MM.1S (cell line): ENCODE measurements at regions not wholly inside any gene's neighbourhood (a gene's known extent, or its start where the extent isn't known, plus 50 kb on each side); places are given as distances from the start of the nearest gene placed in this dataset.

Experiments used
- EZH2 ChIP-seq: fragments of 300-600 bp; sonication (generic); optimal IDR thresholded peaks from 2 replicates; pipeline ENCODE3; 2017; ENCODE audit warnings: low read depth, mild to moderate bottlenecking, antibody characterized with exemption, low read length, mixed read lengths
- TF ChIP-seq, protein P1 (sequence below): fragments of 300-600 bp; sonication (generic); IDR thresholded peaks from 2 replicates; pipeline ENCODE4 v1.5.1; 2016; ENCODE audit warnings: antibody characterized with exemption, low read length, mixed read lengths

DNA sequence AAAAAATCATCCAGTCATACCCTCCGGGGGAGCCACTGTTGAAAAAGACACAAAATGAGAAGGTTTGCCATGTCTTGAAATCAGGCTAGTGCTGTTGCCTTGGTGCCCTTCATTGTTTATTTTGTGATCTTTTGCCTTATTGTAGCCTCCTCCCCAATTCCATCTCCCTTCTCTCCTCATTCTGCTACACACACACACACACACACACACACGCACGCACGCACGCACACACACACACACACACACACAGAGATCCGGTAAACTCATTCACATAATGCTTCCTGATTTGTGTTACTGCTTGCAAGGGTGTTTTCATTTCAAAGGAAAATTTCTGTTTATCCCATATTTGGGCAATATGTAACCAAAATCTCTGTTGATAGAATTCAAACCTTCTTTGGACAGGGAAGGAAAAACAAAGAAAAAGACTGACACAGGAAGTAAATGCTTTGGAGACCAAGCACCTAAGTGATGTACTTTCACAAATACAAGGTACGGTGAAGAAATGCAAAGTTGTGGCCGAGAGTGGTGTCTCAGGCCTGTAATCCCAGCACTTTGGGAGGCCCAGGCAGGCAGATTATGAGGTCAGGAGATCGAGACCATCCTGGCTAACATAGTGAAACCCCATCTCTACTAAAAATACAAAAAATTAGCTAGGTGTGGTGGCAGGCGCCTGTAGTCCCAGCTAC is 141.1 kb upstream of the CDK13 start:
- TF ChIP-seq, protein P1, sequence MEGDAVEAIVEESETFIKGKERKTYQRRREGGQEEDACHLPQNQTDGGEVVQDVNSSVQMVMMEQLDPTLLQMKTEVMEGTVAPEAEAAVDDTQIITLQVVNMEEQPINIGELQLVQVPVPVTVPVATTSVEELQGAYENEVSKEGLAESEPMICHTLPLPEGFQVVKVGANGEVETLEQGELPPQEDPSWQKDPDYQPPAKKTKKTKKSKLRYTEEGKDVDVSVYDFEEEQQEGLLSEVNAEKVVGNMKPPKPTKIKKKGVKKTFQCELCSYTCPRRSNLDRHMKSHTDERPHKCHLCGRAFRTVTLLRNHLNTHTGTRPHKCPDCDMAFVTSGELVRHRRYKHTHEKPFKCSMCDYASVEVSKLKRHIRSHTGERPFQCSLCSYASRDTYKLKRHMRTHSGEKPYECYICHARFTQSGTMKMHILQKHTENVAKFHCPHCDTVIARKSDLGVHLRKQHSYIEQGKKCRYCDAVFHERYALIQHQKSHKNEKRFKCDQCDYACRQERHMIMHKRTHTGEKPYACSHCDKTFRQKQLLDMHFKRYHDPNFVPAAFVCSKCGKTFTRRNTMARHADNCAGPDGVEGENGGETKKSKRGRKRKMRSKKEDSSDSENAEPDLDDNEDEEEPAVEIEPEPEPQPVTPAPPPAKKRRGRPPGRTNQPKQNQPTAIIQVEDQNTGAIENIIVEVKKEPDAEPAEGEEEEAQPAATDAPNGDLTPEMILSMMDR, result no peak
- no peak for TF ChIP-seq EZH2
